ENCODE measurements at regions not wholly inside any gene's neighbourhood (a gene's known extent, or its start where the extent isn't known, plus 50 kb on each side); places are given as distances from the start of the nearest gene placed in this dataset.

DNA sequence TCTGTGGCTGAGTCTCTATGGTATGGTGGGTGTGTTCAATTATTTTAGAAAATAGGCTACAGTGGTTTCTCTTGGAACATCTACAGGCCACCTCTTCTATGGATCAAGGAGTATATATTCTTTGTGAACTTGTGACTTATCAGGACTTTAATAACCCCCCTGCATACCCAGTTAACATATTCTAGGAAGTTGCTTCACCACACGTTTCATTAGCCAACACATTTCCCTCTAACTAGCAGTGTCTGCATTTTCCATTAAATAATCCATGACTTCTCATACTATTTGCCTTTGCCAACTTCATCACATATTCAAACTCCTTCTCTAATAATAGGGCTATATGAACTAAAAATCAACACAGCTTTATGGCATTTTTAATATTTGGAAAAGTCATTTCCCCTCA, 187.6 kb upstream of the ARL4C start:
- H3K27me3 ChIP-seq: no peaks in the 10 kb centered on the region
- H3K9me3 ChIP-seq: no peaks in the 10 kb centered on the region
- H3K27ac ChIP-seq: no peak overlapping the region
- H3K4me1 ChIP-seq: peaks cover 0 to 12% (median 0%) of the 10 kb centered on the region in 12 donors
- ATAC-seq (no peak), DNase-seq (no peak)
- H3K36me3 ChIP-seq: no peaks in the 10 kb centered on the region
- 44 to 71% (median 61%) methylated on average over 1 of the region's 1 CpG for WGBS, 4 donors
- intact Hi-C loops (cut with DNase I): no loop called here
- H3K4me3 ChIP-seq: no peak overlapping the region
- no peak for TF ChIP-seq POLR2A (IDR thresholded peaks at IDR 0.05)
- TF ChIP-seq, protein P1, sequence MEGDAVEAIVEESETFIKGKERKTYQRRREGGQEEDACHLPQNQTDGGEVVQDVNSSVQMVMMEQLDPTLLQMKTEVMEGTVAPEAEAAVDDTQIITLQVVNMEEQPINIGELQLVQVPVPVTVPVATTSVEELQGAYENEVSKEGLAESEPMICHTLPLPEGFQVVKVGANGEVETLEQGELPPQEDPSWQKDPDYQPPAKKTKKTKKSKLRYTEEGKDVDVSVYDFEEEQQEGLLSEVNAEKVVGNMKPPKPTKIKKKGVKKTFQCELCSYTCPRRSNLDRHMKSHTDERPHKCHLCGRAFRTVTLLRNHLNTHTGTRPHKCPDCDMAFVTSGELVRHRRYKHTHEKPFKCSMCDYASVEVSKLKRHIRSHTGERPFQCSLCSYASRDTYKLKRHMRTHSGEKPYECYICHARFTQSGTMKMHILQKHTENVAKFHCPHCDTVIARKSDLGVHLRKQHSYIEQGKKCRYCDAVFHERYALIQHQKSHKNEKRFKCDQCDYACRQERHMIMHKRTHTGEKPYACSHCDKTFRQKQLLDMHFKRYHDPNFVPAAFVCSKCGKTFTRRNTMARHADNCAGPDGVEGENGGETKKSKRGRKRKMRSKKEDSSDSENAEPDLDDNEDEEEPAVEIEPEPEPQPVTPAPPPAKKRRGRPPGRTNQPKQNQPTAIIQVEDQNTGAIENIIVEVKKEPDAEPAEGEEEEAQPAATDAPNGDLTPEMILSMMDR (IDR thresholded peaks at IDR 0.05): no peak

DNA sequence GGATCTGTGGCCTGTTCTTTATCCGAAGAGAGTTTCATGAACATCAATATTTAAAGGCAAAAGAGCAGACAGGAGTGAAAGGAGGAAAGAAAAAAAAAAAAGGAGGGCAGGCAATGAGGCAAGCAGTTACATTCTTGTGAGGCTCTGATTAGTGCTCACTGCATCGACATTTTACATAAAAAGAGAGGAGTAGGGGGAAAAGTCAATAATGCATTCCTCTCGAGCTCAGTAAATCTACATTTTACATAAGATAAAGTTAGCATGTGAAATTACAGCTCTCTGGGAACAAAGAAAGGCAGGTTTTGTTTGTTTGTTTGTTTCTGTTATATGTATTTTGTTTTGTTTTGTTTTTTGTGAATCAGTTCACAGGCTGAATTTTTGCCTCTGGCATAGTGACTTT, 187.1 kb upstream of the ARL4C start:
- TF ChIP-seq POLR2A (IDR thresholded peaks at IDR 0.05): no peak
- TF ChIP-seq, protein P1 (IDR thresholded peaks at IDR 0.05): no peak
- Histone ChIP-seq H3K27me3 (no peaks in the 10 kb centered on the region), H3K36me3 (no peaks in the 10 kb centered on the region), H3K9me3 (no peaks in the 10 kb centered on the region), H3K4me1 (peaks cover 0 to 16% (median 0%) of the 10 kb centered on the region in 12 donors), H3K27ac (no peak overlapping the region), H3K4me3 (no peak overlapping the region)
- ATAC-seq: no peak
- no peak for DNase-seq
- intact Hi-C loops (cut with DNase I): no loop called here
- WGBS, 4 donors: 70 to 82% (median 77%) methylated on average over 3 of the region's 3 CpGs

DNA sequence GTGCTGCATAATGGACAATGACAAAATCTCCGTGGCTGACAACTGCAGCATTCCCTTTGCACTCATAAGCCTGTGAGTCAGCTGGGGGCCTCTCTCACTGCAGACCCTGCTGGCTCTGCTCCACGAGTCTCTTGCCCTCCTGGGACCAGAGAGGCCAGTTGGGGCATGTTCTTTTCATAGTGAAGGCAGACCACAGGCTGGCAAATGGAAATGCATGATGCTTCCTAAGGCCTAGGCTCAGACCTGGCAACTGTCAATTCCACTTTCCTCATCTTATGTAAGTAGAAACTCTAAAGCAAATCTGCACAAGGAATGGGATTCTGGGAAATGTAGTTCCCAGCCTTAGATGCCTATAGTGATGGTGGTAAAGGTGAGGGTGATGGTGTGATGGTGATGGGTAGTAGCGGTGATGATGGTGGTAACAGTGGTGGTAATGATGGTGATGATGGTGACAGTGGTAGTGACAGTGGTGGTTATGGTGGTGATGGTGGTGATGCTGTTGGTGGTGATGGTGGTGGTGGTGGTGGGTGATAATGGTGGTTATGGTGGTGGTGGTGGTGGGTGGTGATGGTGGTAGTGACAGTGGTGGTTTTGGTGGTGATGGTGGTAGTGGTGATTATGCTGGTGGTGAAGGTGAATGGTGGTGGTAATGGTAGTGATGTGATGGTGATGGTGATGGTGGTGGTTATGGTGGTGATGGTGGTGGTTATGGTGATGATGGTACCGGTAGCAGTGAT, 185.8 kb upstream of the ARL4C start:
- ATAC-seq: no peak
- Histone ChIP-seq H3K4me1 (peaks cover 0 to 21% (median 0%) of the 10 kb centered on the region in 12 donors), H3K27ac (no peak overlapping the region), H3K36me3 (no peaks in the 10 kb centered on the region), H3K4me3 (no peak overlapping the region), H3K9me3 (no peaks in the 10 kb centered on the region), H3K27me3 (no peaks in the 10 kb centered on the region)
- intact Hi-C loops (cut with DNase I): no loop called here
- 72 to 79% (median 76%) methylated on average over 4 of the region's 4 CpGs for WGBS, 4 donors
- no peak for TF ChIP-seq POLR2A (IDR thresholded peaks at IDR 0.05)
- TF ChIP-seq, protein P1 (IDR thresholded peaks at IDR 0.05): no peak
- no peak for DNase-seq

DNA sequence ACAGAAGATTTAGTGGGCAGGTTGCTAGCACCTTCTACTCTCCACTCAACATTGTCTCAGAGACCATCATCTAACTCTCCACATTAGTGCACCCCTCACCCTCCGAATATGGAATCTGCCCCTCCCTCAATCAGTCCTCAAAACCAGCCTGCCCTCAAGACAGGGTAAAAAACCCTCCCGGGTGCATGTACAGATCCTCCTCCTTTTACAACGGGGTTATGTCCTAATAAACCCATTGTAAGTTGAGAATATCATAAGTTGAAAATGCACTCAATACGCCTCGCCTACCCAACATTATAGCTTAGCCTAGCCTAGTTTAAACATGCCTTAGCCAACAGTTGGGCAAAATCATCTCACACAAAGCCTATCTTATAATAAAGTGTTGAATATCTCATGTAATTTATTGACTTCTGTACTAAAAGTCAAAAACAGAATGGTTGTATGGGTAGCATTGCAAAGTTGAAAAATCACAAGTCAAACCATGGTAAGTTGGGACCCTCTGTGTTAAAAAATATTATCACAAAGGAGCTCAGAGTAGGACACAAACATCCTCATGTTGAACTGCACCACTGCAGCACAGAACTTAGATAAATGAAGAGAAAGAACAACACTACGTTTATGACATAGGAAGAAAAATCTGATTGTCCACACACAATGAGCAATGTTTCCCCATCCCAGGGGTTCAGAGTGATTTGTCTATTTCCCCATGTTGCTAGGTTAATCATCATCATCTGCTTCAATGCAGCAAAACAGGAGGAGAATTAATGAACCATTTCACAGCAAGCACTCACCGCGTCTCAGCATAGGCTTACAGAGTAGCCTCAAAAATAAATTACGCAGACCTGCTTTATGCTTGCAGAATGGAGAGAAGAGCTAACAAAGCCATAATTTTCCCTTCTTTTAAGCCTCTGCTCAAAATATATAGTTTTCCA, 184.1 kb upstream of the ARL4C start:
- intact Hi-C loops (cut with DNase I): no loop called here
- DNase-seq (no peak), ATAC-seq (no peak)
- no peak overlapping the region for H3K27ac ChIP-seq
- H3K9me3 ChIP-seq: no peaks in the 10 kb centered on the region
- no peak for TF ChIP-seq POLR2A (IDR thresholded peaks at IDR 0.05)
- TF ChIP-seq, protein P1 (IDR thresholded peaks at IDR 0.05): no peak
- H3K36me3 ChIP-seq: no peaks in the 10 kb centered on the region
- 88 to 98% (median 95%) methylated on average over 9 of the region's 9 CpGs for WGBS, 4 donors
- H3K4me1 ChIP-seq: peaks cover 0 to 21% (median 0%) of the 10 kb centered on the region in 12 donors
- no peaks in the 10 kb centered on the region for H3K27me3 ChIP-seq
- no peak overlapping the region for H3K4me3 ChIP-seq

Measured in heart left ventricle (tissue), 16 donors.